ENCODE measurements at regions not wholly inside any gene's neighbourhood (a gene's known extent, or its start where the extent isn't known, plus 50 kb on each side); places are given as distances from the start of the nearest gene placed in this dataset.

- H3K36me3 ChIP-seq (ENCODE audit: control insufficient read depth in 2 of 2, insufficient read depth in 1 of 2, low read length in 2 of 2) = no peaks in the 10 kb centered on the region
- TF ChIP-seq REPIN1 (tag by site-specific recombination; IDR thresholded peaks at IDR 0.05; ENCODE audit: low read depth) (no peak), SCRT2 (tag by site-specific recombination; IDR thresholded peaks at IDR 0.05) (no peak), ZNF404 (tag by site-specific recombination; IDR thresholded peaks at IDR 0.05) (no peak), GLIS1 (tag by site-specific recombination; IDR thresholded peaks at IDR 0.05) (peak; percentile 54), ZBTB6 (tag by site-specific recombination; IDR thresholded peaks at IDR 0.05) (no peak), ZNF23 (tag by site-specific recombination; IDR thresholded peaks at IDR 0.05; ENCODE audit: borderline replicate concordance) (no peak), ZNF621 (tag by site-specific recombination; IDR thresholded peaks at IDR 0.05) (no peak)
- no peak overlapping the region for H3K4me3 ChIP-seq (ENCODE audit: low read depth, low read length)
- CTCF ChIA-PET = interaction anchor here (1.0 kb wide), 1 partner anchor 497 kb away, joined by 3 read pairs; no protein-coding TSS in a partner anchor
- POLR2A ChIA-PET = interaction anchor here (0.6 kb wide), 1 partner anchor 11 kb away, joined by 3 read pairs; no protein-coding TSS in a partner anchor
- no peaks in the 10 kb centered on the region for H3K9me3 ChIP-seq (ENCODE audit: control insufficient read depth, insufficient read depth, low read depth, low read length)
- no peaks in the 10 kb centered on the region for H3K4me1 ChIP-seq (ENCODE audit: control insufficient read depth, insufficient read depth, low read length)
- H3K27ac ChIP-seq (ENCODE audit: extremely low read depth, low read depth, low read length) = no peak overlapping the region
These were observed 490.0 kb downstream of the TXNL1 start for GRCh38 chr18:56148373-56148772.

- H3K4me3 ChIP-seq (ENCODE audit: low read depth, low read length) = no peak overlapping the region
- no peak overlapping the region for H3K27ac ChIP-seq (ENCODE audit: extremely low read depth, low read depth, low read length)
- no peaks in the 10 kb centered on the region for H3K4me1 ChIP-seq (ENCODE audit: control insufficient read depth, insufficient read depth, low read length)
- POLR2A ChIA-PET = no interaction called here
- TF ChIP-seq ZNF658 (tag by site-specific recombination; IDR thresholded peaks at IDR 0.05) = no peak
- no peak for TF ChIP-seq ZNF302 (tag by site-specific recombination; IDR thresholded peaks at IDR 0.05; ENCODE audit: low read depth)
- TF ChIP-seq KLF7 (tag by site-specific recombination; IDR thresholded peaks at IDR 0.05; ENCODE audit: borderline replicate concordance) = no peak
- no peak for TF ChIP-seq ZBTB8A (tag by site-specific recombination; IDR thresholded peaks at IDR 0.05)
- TF ChIP-seq ZNF555 (tag by site-specific recombination; conservative IDR thresholded peaks at IDR 0.05) = no peak
- TF ChIP-seq ZNF416 (tag by site-specific recombination; IDR thresholded peaks at IDR 0.05) = no peak
- TF ChIP-seq ZNF521 (tag by site-specific recombination; IDR thresholded peaks at IDR 0.05) = no peak
- TF ChIP-seq PRDM10 (tag by site-specific recombination; IDR thresholded peaks at IDR 0.05) = no peak
- TF ChIP-seq ZNF792 (tag by site-specific recombination; IDR thresholded peaks at IDR 0.05) = no peak
- TF ChIP-seq ZNF560 (tag by site-specific recombination; IDR thresholded peaks at IDR 0.05; ENCODE audit: borderline replicate concordance) = no peak
- no peak for TF ChIP-seq KLF9 (tag by site-specific recombination; IDR thresholded peaks at IDR 0.05; ENCODE audit: low read depth)
- no peak for TF ChIP-seq ZSCAN16 (tag by site-specific recombination; IDR thresholded peaks at IDR 0.05)
- TF ChIP-seq, protein P1, sequence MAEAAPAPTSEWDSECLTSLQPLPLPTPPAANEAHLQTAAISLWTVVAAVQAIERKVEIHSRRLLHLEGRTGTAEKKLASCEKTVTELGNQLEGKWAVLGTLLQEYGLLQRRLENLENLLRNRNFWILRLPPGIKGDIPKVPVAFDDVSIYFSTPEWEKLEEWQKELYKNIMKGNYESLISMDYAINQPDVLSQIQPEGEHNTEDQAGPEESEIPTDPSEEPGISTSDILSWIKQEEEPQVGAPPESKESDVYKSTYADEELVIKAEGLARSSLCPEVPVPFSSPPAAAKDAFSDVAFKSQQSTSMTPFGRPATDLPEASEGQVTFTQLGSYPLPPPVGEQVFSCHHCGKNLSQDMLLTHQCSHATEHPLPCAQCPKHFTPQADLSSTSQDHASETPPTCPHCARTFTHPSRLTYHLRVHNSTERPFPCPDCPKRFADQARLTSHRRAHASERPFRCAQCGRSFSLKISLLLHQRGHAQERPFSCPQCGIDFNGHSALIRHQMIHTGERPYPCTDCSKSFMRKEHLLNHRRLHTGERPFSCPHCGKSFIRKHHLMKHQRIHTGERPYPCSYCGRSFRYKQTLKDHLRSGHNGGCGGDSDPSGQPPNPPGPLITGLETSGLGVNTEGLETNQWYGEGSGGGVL (tag by site-specific recombination; IDR thresholded peaks at IDR 0.05) = no peak
- no peak for TF ChIP-seq ZNF335 (tag by site-specific recombination; conservative IDR thresholded peaks at IDR 0.05)
- no peaks in the 10 kb centered on the region for H3K36me3 ChIP-seq (ENCODE audit: control insufficient read depth in 2 of 2, insufficient read depth in 1 of 2, low read length in 2 of 2)
- H3K9me3 ChIP-seq (ENCODE audit: control insufficient read depth, insufficient read depth, low read depth, low read length) = no peaks in the 10 kb centered on the region
- CTCF ChIA-PET = no interaction called here
These were observed 491.8 kb downstream of the TXNL1 start for GRCh38 chr18:56146565-56146964.
